Prostate gland (tissue), 2 donors: ENCODE measurements at regions not wholly inside any gene's neighbourhood (a gene's known extent, or its start where the extent isn't known, plus 50 kb on each side); places are given as distances from the start of the nearest gene placed in this dataset.

Source experiments
- DNase-seq: peaks from one replicate; pipeline ENCODE4 v3.0.0-alpha.2; 2019; ENCODE audit warnings: low spot score
- H3K27ac ChIP-seq, 2 donors: fragments of 200-600 bp; sonication (generic); 2 replicates each; pipeline ENCODE4 v1.5.1; 2017 to 2019
- H3K27me3 ChIP-seq: fragments of 200-600 bp; sonication (generic); replicated peaks from 2 replicates; pipeline ENCODE4 v1.5.1; 2019; ENCODE audit not compliant: insufficient read depth
- H3K36me3 ChIP-seq, 2 donors: fragments of 200-600 bp; sonication (generic); 1 replicate in 1 of 2; 2 replicates in 1 of 2; pipeline versions ENCODE4 v1.5.1 to v1.8.1; 2017 to 2019
- H3K4me1 ChIP-seq: fragments of 200-600 bp; sonication (generic); replicated peaks from 2 replicates; pipeline ENCODE4 v1.5.1; 2019
- H3K4me3 ChIP-seq, 2 donors: fragments of 200-600 bp; sonication (generic); 2 replicates each; pipeline ENCODE4 v1.5.1; 2017 to 2019
- H3K9me3 ChIP-seq: fragments of 200-600 bp; sonication (generic); 2 replicates; pipeline ENCODE4 v1.5.1; 2017
- CTCF ChIP-seq, 4 experiments: fragments of 200-600 bp in 2 of 4; fragments of 450-650 bp in 2 of 4; sonication (generic) in 2 of 4; IDR thresholded peaks; 1 replicate in 3 of 4; 2 replicates in 1 of 4; pipeline ENCODE4 v1.5.1; 2016 to 2019; ENCODE audit warnings: antibody characterized with exemption in 4 of 4, mild to moderate bottlenecking in 2 of 4, moderate library complexity in 2 of 4
- POLR2A ChIP-seq: fragments of 450-650 bp; IDR thresholded peaks from one replicate; pipeline ENCODE4 v1.6.1; 2016; ENCODE audit warnings: antibody characterized with exemption, mild to moderate bottlenecking
- POLR2AphosphoS5 ChIP-seq: sonication (generic); formaldehyde crosslinking; IDR thresholded peaks from one replicate; pipeline ENCODE4 v1.6.1; 2017; ENCODE audit warnings: antibody characterized with exemption
- WGBS: methylation state at CpG from one replicate; pipeline ENCODE4 v1.1.5; 2018; 5-methylcytosine and 5-hydroxymethylcytosine counted together
- intact Hi-C: fragments of 100-400 bp; cut with DNase I; formaldehyde crosslinking; loops from one replicate; pipeline ENCODE4 v1.14.2; 2022

DNA sequence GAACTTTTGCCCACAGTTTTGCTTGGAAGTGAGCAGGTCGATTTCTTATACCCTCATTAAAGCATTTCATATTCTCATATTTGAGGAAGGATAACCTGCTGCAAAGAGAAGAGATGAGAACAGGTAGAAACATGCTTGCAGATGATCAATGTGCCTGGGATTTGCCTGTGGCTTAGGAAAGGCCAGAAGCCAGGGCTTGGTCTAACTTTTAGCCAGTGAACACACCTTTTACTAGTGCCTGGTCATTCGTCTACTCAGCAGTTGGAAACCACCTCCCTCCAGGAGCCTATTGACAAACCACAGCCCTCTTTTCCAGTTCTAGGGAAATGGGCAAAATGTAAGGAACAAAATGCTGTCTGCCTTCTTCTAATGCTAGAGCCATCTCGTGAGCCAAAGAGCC is 518.3 kb downstream of the ADRA2A start:
- DNase-seq: no peak
- intact Hi-C loops: no loop called here
- Histone ChIP-seq H3K27me3 (no peaks in the 10 kb centered on the region), H3K4me1 (no peaks in the 10 kb centered on the region), H3K9me3 (no peaks in the 10 kb centered on the region), H3K36me3 (no peaks in the 10 kb centered on the region), H3K4me3 (no peak overlapping the region), H3K27ac (no peak overlapping the region)
- 73% methylated on average over 3 of the region's 3 CpGs for WGBS
- TF ChIP-seq CTCF (IDR thresholded peaks at IDR 0.05): no peak
- no peak for TF ChIP-seq POLR2AphosphoS5
- no peak for TF ChIP-seq POLR2A

DNA sequence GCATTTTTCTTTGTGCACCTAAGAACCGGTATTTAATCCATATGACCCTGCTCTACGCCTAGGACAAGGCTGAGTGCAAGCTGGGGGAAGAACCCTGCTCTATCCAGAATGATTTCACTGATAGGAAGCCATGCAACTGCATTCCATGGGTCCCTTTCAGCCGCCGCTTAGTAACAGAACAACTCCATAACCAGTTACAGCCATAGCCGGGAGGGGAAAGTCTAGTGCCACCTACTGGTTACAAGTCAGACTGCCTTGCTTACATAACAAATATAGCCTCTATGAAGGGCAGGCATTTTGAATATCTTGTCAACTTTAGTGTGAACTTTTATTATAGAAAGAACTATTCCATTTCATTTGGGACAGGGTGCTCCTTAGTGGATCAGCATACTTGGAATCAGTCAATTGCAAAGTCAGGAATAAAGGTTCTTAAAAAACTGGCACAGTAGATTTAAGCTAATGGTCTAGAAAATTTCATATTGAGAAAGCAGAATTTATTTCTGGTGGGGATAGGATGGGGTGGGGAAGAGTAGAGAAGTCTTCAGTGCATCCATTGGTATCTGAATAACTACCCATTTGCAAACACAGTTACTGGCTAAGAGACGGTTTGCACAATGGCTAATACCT is 521.7 kb downstream of the ADRA2A start:
- WGBS: 30% methylated on average over 6 of the region's 6 CpGs
- Histone ChIP-seq H3K4me3 (no peak overlapping the region), H3K27ac (no peak overlapping the region), H3K9me3 (no peaks in the 10 kb centered on the region), H3K36me3 (no peaks in the 10 kb centered on the region), H3K4me1 (no peaks in the 10 kb centered on the region), H3K27me3 (no peaks in the 10 kb centered on the region)
- TF ChIP-seq POLR2A: no peak
- peak in 3 of 4 experiments; percentile 48 to 70 (median 61) for TF ChIP-seq CTCF (IDR thresholded peaks at IDR 0.05)
- intact Hi-C loops: no loop called here
- DNase-seq: peak; percentile 10

DNA sequence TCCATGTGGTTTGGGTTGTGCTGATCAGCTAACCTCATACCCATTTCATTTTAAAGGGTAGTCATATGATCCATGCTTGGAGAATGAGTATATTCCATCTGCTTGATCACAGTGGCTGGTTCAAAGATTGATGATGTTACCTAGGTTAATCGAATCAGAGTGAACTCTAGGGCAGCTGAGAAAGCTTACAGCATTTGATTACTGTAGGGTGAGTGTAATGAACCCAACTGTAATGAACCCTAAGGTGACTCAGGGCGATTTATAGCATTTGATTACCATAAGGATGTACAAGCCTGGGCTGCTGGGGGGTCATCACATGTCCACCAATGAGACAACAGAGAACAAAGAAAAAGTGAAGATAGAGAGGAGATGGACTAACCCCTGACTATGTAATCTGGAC is 523.1 kb downstream of the ADRA2A start:
- Histone ChIP-seq H3K4me1 (no peaks in the 10 kb centered on the region), H3K9me3 (no peaks in the 10 kb centered on the region), H3K36me3 (no peaks in the 10 kb centered on the region), H3K4me3 (no peak overlapping the region), H3K27ac (no peak overlapping the region), H3K27me3 (no peaks in the 10 kb centered on the region)
- DNase-seq: no peak
- no peak for TF ChIP-seq CTCF (IDR thresholded peaks at IDR 0.05)
- no peak for TF ChIP-seq POLR2AphosphoS5
- TF ChIP-seq POLR2A: no peak
- 88% methylated on average over 2 of the region's 2 CpGs for WGBS
- intact Hi-C loops: no loop called here

DNA sequence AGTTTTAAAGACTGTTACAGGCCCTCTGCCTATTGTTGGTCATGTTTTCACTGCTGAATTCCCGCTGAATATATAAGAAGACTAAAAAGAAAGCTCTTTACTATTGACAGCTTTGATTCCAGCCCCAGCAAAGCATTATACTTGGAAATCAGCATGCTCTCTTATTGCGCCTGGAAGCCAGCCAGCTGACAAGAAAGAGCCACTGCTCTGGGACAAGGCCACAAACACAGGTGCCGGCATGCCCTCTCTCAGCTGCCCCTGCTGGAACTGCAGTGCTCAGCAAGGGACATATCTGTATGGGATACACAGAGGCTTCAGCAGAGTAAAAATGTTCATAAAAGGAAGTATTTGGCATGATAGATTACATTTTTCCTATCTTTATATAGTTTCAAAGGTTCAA is 523.9 kb downstream of the ADRA2A start:
- intact Hi-C loops: no loop called here
- H3K27me3 ChIP-seq: no peaks in the 10 kb centered on the region
- no peak overlapping the region for H3K4me3 ChIP-seq
- H3K9me3 ChIP-seq: no peaks in the 10 kb centered on the region
- H3K27ac ChIP-seq: no peak overlapping the region
- TF ChIP-seq CTCF (IDR thresholded peaks at IDR 0.05) (no peak), POLR2AphosphoS5 (no peak), POLR2A (no peak)
- H3K4me1 ChIP-seq: no peaks in the 10 kb centered on the region
- DNase-seq: no peak
- no peaks in the 10 kb centered on the region for H3K36me3 ChIP-seq
- 34% methylated on average over 3 of the region's 3 CpGs for WGBS

GRCh38 chr10:111612273-111612672 is 535.4 kb downstream of the ADRA2A start:
- TF ChIP-seq CTCF (IDR thresholded peaks at IDR 0.05) (no peak), POLR2AphosphoS5 (no peak), POLR2A (no peak)
- no peaks in the 10 kb centered on the region for H3K36me3 ChIP-seq
- intact Hi-C loops: no loop called here
- H3K4me1 ChIP-seq: no peaks in the 10 kb centered on the region
- no peak for DNase-seq
- H3K27ac ChIP-seq: no peak overlapping the region
- H3K4me3 ChIP-seq: no peak overlapping the region
- no peaks in the 10 kb centered on the region for H3K27me3 ChIP-seq
- H3K9me3 ChIP-seq: no peaks in the 10 kb centered on the region
- 76% methylated on average over 1 of the region's 1 CpG for WGBS
